NCI-H2227 treated with DMSO at 0.1 percent for 48 hours (cell line): ENCODE measurements at regions not wholly inside any gene's neighbourhood (a gene's known extent, or its start where the extent isn't known, plus 50 kb on each side); places are given as distances from the start of the nearest gene placed in this dataset.

Source experiments
- DNase-seq: peaks from one replicate; lab custom pipeline; 2025; lab: John Stamatoyannopoulos, UW

GRCh38 chr18:68104036-68104435, 587.5 kb upstream of the DSEL start:
- DNase-seq, result no peak

GRCh38 chr18:68103561-68103960, 587.0 kb upstream of the DSEL start:
- DNase-seq, result no peak

- no peak for DNase-seq
Measured at GRCh38 chr18:68102117-68102516, 585.6 kb upstream of the DSEL start.

GRCh38 chr18:68098655-68099054, 582.1 kb upstream of the DSEL start:
- no peak for DNase-seq

- no peak for DNase-seq
Measured at GRCh38 chr18:68086481-68086880, 570.0 kb upstream of the DSEL start.

GRCh38 chr18:68085251-68085650, 568.7 kb upstream of the DSEL start:
- DNase-seq, result no peak

- no peak for DNase-seq
Measured at GRCh38 chr18:68083776-68084175, 567.3 kb upstream of the DSEL start.

- no peak for DNase-seq
Measured at GRCh38 chr18:68083131-68083530, 566.6 kb upstream of the DSEL start.

- DNase-seq, result no peak
Measured at GRCh38 chr18:68072744-68073143, 556.2 kb upstream of the DSEL start.

GRCh38 chr18:68060871-68061270, 544.4 kb upstream of the DSEL start:
- no peak for DNase-seq

GRCh38 chr18:68056936-68057335, 540.4 kb upstream of the DSEL start:
- DNase-seq, result no peak

GRCh38 chr18:68054669-68055068, 538.1 kb upstream of the DSEL start:
- DNase-seq, result no peak

- DNase-seq, result no peak
Measured at GRCh38 chr18:68053290-68053689, 536.8 kb upstream of the DSEL start.

- DNase-seq, result no peak
Measured at GRCh38 chr18:68041327-68041726, 524.8 kb upstream of the DSEL start.

GRCh38 chr18:68040198-68040597, 523.7 kb upstream of the DSEL start:
- DNase-seq, result no peak

- no peak for DNase-seq
Measured at GRCh38 chr18:68035774-68036522, 519.4 kb upstream of the DSEL start.

- no peak for DNase-seq
Measured at GRCh38 chr18:68034296-68034695, 517.8 kb upstream of the DSEL start.

- no peak for DNase-seq
Measured at GRCh38 chr18:68033466-68033865, 516.9 kb upstream of the DSEL start.

- DNase-seq, result no peak
Measured at GRCh38 chr18:68024716-68025115, 508.2 kb upstream of the DSEL start.

- DNase-seq, result no peak
Measured at GRCh38 chr18:68017385-68017784, 500.9 kb upstream of the DSEL start.

GRCh38 chr18:67997496-67997895, 481.0 kb upstream of the DSEL start:
- DNase-seq, result no peak

- DNase-seq, result no peak
Measured at GRCh38 chr18:67995769-67996168, 479.2 kb upstream of the DSEL start.

- no peak for DNase-seq
Measured at GRCh38 chr18:67980241-67980640, 463.7 kb upstream of the DSEL start.

- DNase-seq, result no peak
Measured at GRCh38 chr18:67977067-67977616, 460.6 kb upstream of the DSEL start.
